H1 (cell line): ENCODE measurements at regions not wholly inside any gene's neighbourhood (a gene's known extent, or its start where the extent isn't known, plus 50 kb on each side); places are given as distances from the start of the nearest gene placed in this dataset.

Experiments
- CTCF ChIA-PET: fragments of 300-600 bp; sonication (Branson Sonifier 250); formaldehyde crosslinking; loops from one replicate; lab custom pipeline; 2021; ENCODE audit not compliant: partially characterized antibody; lab: Charles Lee
- POLR2A ChIA-PET: fragments of 300-600 bp; sonication (Branson Sonifier 250); formaldehyde crosslinking; loops from one replicate; lab custom pipeline; 2021; ENCODE audit warnings: inconsistent platforms; ENCODE audit not compliant: partially characterized antibody; lab: Charles Lee
- DNase-seq, 2 experiments: peaks; one replicate each; pipeline versions ENCODE4 v3.0.0 to v3.0.0-alpha.2; 2010 to 2022; ENCODE audit warnings: low spot score in 2 of 2, low read depth in 1 of 2, mixed read lengths in 1 of 2
- FAIRE-seq: peaks from 2 replicates; lab custom pipeline; 2011; peaks lifted over from hg19 to GRCh38; lab: Jason Lieb, UNC
- H2AFZ ChIP-seq: 2 replicates; pipeline ENCODE4 v1.8.1; 2012; ENCODE audit warnings: low read length, inconsistent platforms
- H2AK5ac ChIP-seq: 2 replicates; pipeline ENCODE4 v1.6.1; 2013; ENCODE audit warnings: low read depth, low read length
- H2BK120ac ChIP-seq: replicated peaks from 2 replicates; pipeline ENCODE3; 2013; ENCODE audit warnings: low read depth, low read length, inconsistent platforms
- H2BK12ac ChIP-seq: 2 replicates; pipeline ENCODE4 v1.6.1; 2013; ENCODE audit warnings: low read depth, low read length
- H2BK15ac ChIP-seq: 2 replicates; pipeline ENCODE4 v1.6.1; 2013; ENCODE audit warnings: low read length
- H2BK20ac ChIP-seq: 2 replicates; pipeline ENCODE4 v1.6.1; 2013; ENCODE audit warnings: low read length
- H2BK5ac ChIP-seq: 2 replicates; pipeline ENCODE4 v1.6.1; 2013; ENCODE audit warnings: low read depth, low read length
- H3K14ac ChIP-seq: 2 replicates; pipeline ENCODE4 v1.6.1; 2013; ENCODE audit warnings: inconsistent platforms; ENCODE audit not compliant: insufficient read length
- H3K18ac ChIP-seq: 2 replicates; pipeline ENCODE4 v1.6.1; 2013; ENCODE audit warnings: low read length; ENCODE audit errors: extremely low read depth
- H3K23ac ChIP-seq: 2 replicates; pipeline ENCODE4 v1.6.1; 2013; ENCODE audit warnings: inconsistent platforms; ENCODE audit not compliant: insufficient read length
- H3K23me2 ChIP-seq: 2 replicates; pipeline ENCODE4 v1.6.1; 2013; ENCODE audit warnings: low read depth, low read length
- H3K27ac ChIP-seq: 2 replicates; pipeline ENCODE4 v1.6.1; 2011; ENCODE audit warnings: low read depth, low read length, inconsistent platforms
- H3K27me3 ChIP-seq, 4 experiments: replicated peaks in 1 of 4; 1 replicate in 1 of 4; 2 replicates in 3 of 4; pipeline versions ENCODE4 v1.6.1 to v1.8.1; 2011 to 2013; ENCODE audit warnings: low read length in 3 of 4, mild to moderate bottlenecking in 3 of 4, inconsistent platforms in 2 of 4, mixed read lengths in 2 of 4, moderate library complexity in 1 of 4; ENCODE audit not compliant: control insufficient read depth in 3 of 4, insufficient read depth in 3 of 4; ENCODE audit errors: extremely low read depth in 1 of 4
- H3K36me3 ChIP-seq, 4 experiments: 2 replicates each; pipeline versions ENCODE4 v1.6.1 to v1.8.1; 2011 to 2013; ENCODE audit warnings: mild to moderate bottlenecking in 4 of 4, low read length in 3 of 4, moderate library complexity in 2 of 4, control low read depth in 1 of 4, inconsistent platforms in 1 of 4; ENCODE audit not compliant: insufficient read depth in 4 of 4, control insufficient read depth in 2 of 4
- H3K4ac ChIP-seq: replicated peaks from 2 replicates; pipeline ENCODE3; 2013; ENCODE audit warnings: low read length, low read depth, mixed read lengths, inconsistent platforms; ENCODE audit not compliant: insufficient read length
- H3K4me1 ChIP-seq, 4 experiments: replicated peaks in 1 of 4; 1 replicate in 1 of 4; 2 replicates in 3 of 4; pipeline versions ENCODE4 v1.6.1 to v1.8.1; 2011 to 2013; ENCODE audit warnings: low read length in 3 of 4, inconsistent platforms in 2 of 4, mixed read lengths in 1 of 4; ENCODE audit not compliant: insufficient read depth in 4 of 4, control insufficient read depth in 3 of 4
- H3K4me2 ChIP-seq, 2 experiments: 2 replicates each; pipeline versions ENCODE4 v1.6.1 to v1.8.1; 2011 to 2013; ENCODE audit warnings: low read depth in 2 of 2, low read length in 2 of 2, control low read depth in 1 of 2, inconsistent platforms in 1 of 2, mild to moderate bottlenecking in 1 of 2; ENCODE audit not compliant: insufficient read depth in 1 of 2
- H3K4me3 ChIP-seq, 4 experiments: fragments of 200-600, 300-600 bp in 1 of 4; sonication (generic), shearing (Covaris generic), sonication (Bioruptor Twin) in 1 of 4; 2 replicates each; pipeline versions ENCODE4 v1.5.1 to v1.8.1; 2011 to 2016; ENCODE audit warnings: low read length in 4 of 4, low read depth in 3 of 4, control low read depth in 2 of 4, inconsistent platforms in 2 of 4, mild to moderate bottlenecking in 2 of 4, mixed read lengths in 1 of 4, moderate library complexity in 1 of 4; ENCODE audit not compliant: insufficient read depth in 2 of 4; ENCODE audit errors: extremely low read depth in 1 of 4
- H3K56ac ChIP-seq: replicated peaks from 2 replicates; pipeline ENCODE3; 2013; ENCODE audit warnings: low read depth, mild to moderate bottlenecking, mixed read lengths, low read length, inconsistent platforms; ENCODE audit not compliant: insufficient read length
- H3K79me1 ChIP-seq: 2 replicates; pipeline ENCODE4 v1.6.1; 2013; ENCODE audit warnings: low read depth, low read length, control low read depth
- H3K79me2 ChIP-seq, 2 experiments: 2 replicates each; pipeline versions ENCODE4 v1.6.1 to v1.8.1; 2012 to 2013; ENCODE audit warnings: low read length in 2 of 2, mild to moderate bottlenecking in 2 of 2, inconsistent platforms in 1 of 2; ENCODE audit not compliant: insufficient read depth in 2 of 2, control insufficient read depth in 1 of 2
- H3K9ac ChIP-seq, 4 experiments: replicated peaks in 1 of 4; 1 replicate in 1 of 4; 2 replicates in 3 of 4; pipeline versions ENCODE4 v1.6.1 to v1.8.1; 2011 to 2013; ENCODE audit warnings: low read depth in 3 of 4, low read length in 3 of 4, control low read depth in 2 of 4, mild to moderate bottlenecking in 2 of 4, moderate library complexity in 2 of 4, inconsistent platforms in 1 of 4; ENCODE audit errors: extremely low read depth in 1 of 4
- H3K9me3 ChIP-seq, 2 experiments: 2 replicates each; pipeline versions ENCODE4 v1.6.1 to v1.8.1; 2012 to 2013; ENCODE audit warnings: mild to moderate bottlenecking in 2 of 2, moderate library complexity in 2 of 2, control low read depth in 1 of 2, inconsistent platforms in 1 of 2, low read depth in 1 of 2, low read length in 1 of 2, mixed read lengths in 1 of 2; ENCODE audit not compliant: insufficient read depth in 2 of 2
- H4K20me1 ChIP-seq, 2 experiments: replicated peaks in 1 of 2; 2 replicates each; pipeline versions ENCODE3 to v1.8.1; 2011 to 2013; ENCODE audit warnings: inconsistent platforms in 2 of 2, low read length in 2 of 2, mild to moderate bottlenecking in 1 of 2; ENCODE audit not compliant: insufficient read depth in 2 of 2, control insufficient read depth in 1 of 2
- H4K5ac ChIP-seq: 2 replicates; pipeline ENCODE4 v1.6.1; 2013; ENCODE audit warnings: low read length, low read depth, mixed read lengths, inconsistent platforms; ENCODE audit not compliant: insufficient read length
- H4K8ac ChIP-seq: 2 replicates; pipeline ENCODE4 v1.8.0; 2013; ENCODE audit warnings: mild to moderate bottlenecking, moderate library complexity, low read length, inconsistent platforms; ENCODE audit not compliant: insufficient read depth; ENCODE audit errors: extremely low read depth
- H4K91ac ChIP-seq: replicated peaks from 2 replicates; pipeline ENCODE3; 2013; ENCODE audit warnings: low read length, mixed read lengths, inconsistent platforms; ENCODE audit not compliant: insufficient read length
- CTBP2 ChIP-seq: IDR thresholded peaks from 2 replicates; pipeline ENCODE4 v1.7.0; 2011; ENCODE audit warnings: borderline replicate concordance, mild to moderate bottlenecking, moderate library complexity, mixed read lengths, low read length; ENCODE audit not compliant: insufficient read depth, insufficient read length
- EZH2 ChIP-seq: fragments of 200-600 bp; sonication (generic); IDR thresholded peaks from 2 replicates; pipeline ENCODE4 v1.7.1; 2012; ENCODE audit warnings: low read depth, mild to moderate bottlenecking, moderate library complexity, low read length, inconsistent platforms; ENCODE audit not compliant: severe bottlenecking
- HDAC2 ChIP-seq, 2 experiments: fragments of 300-600 bp in 1 of 2; sonication (generic) in 1 of 2; IDR thresholded peaks; 2 replicates each; pipeline ENCODE4 v1.6.1; 2011 to 2012; ENCODE audit warnings: low read depth in 2 of 2, low read length in 2 of 2, mild to moderate bottlenecking in 2 of 2, moderate library complexity in 2 of 2, borderline replicate concordance in 1 of 2, inconsistent platforms in 1 of 2
- SP1 ChIP-seq: IDR thresholded peaks from 2 replicates; pipeline ENCODE4 v1.6.1; 2011; ENCODE audit warnings: low read depth, low read length
- TF ChIP-seq, protein P1 (sequence below): IDR thresholded peaks from 2 replicates; pipeline ENCODE4 v1.6.1; 2012; ENCODE audit warnings: inconsistent platforms

DNA sequence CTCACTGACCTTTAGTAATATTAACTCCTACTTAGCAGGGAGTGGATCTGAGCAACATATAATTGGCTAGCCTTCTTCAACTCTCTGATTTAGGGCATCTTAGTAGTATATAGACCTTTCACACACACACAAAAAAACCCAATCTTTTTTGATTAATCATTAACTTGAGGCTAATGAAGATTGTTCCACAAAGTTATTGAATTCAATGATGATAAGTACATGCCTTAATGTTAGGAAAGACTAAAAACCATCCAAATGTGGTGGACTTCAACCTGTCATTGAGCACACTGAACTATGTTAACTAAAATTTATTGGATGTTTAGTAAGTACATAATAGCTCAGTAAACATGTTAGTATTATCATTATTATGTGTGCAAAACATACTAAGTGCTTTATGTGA is 179.4 kb upstream of the SLC25A13 start:
- no peak overlapping the region for H3K18ac ChIP-seq
- H3K27ac ChIP-seq = no peak overlapping the region
- no peaks in the 10 kb centered on the region for H3K79me1 ChIP-seq
- no peak overlapping the region for H3K4me2 ChIP-seq
- H4K20me1 ChIP-seq = no peaks in the 10 kb centered on the region
- H3K36me3 ChIP-seq = no peaks in the 10 kb centered on the region
- H3K9me3 ChIP-seq = no peaks in the 10 kb centered on the region
- H3K27me3 ChIP-seq = no peaks in the 10 kb centered on the region
- H3K79me2 ChIP-seq = no peaks in the 10 kb centered on the region
- H4K8ac ChIP-seq = no peak overlapping the region
- FAIRE-seq (no peak), DNase-seq (no peak)
- no peak overlapping the region for H4K5ac ChIP-seq
- H2AK5ac ChIP-seq = no peak overlapping the region
- H3K9ac ChIP-seq = no peak overlapping the region
- H2AFZ ChIP-seq = no peak overlapping the region
- no peak overlapping the region for H4K91ac ChIP-seq
- H2BK15ac ChIP-seq = no peak overlapping the region
- CTCF ChIA-PET = no interaction called here
- no peak overlapping the region for H3K14ac ChIP-seq
- H3K56ac ChIP-seq = no peak overlapping the region
- POLR2A ChIA-PET = no interaction called here
- H3K4ac ChIP-seq = no peak overlapping the region
- no peak overlapping the region for H3K23ac ChIP-seq
- H3K4me3 ChIP-seq = no peak overlapping the region
- no peaks in the 10 kb centered on the region for H3K23me2 ChIP-seq
- H3K4me1 ChIP-seq = peaks cover 0 to 3% (median 2%) of the 10 kb centered on the region in 4 experiments; a peak in 2 of 7 replicates
- TF ChIP-seq HDAC2 (IDR thresholded peaks at IDR 0.05; ENCODE audit: borderline replicate concordance in 1 of 2, low read depth in 2 of 2, low read length in 2 of 2) = no peak
- TF ChIP-seq, protein P1, sequence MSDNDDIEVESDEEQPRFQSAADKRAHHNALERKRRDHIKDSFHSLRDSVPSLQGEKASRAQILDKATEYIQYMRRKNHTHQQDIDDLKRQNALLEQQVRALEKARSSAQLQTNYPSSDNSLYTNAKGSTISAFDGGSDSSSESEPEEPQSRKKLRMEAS = no peak
- TF ChIP-seq CTBP2 = no peak
- no peak for TF ChIP-seq EZH2
- TF ChIP-seq SP1 = no peak
- H2BK12ac ChIP-seq = no peak overlapping the region
- H2BK120ac ChIP-seq = no peak overlapping the region
- H2BK5ac ChIP-seq = no peak overlapping the region
- H2BK20ac ChIP-seq = no peak overlapping the region
